Stimulated activated CD4-positive, alpha-beta T cell treated with anti-CD3 and anti-CD28 coated beads, Interleukin-1b, Interleukin-23, amount 100 ng/mL, for 24 hours (primary cell): ENCODE measurements at regions not wholly inside any gene's neighbourhood (a gene's known extent, or its start where the extent isn't known, plus 50 kb on each side); places are given as distances from the start of the nearest gene placed in this dataset.
"Not testable (repeated sequence)": the region's sequence is repeated elsewhere in the genome, so short reads cannot be mapped to it uniquely, and the experiment has no call there.

ENCODE experiments used
- DNase-seq, 4 experiments: peaks; one replicate each; pipeline ENCODE4 v3.0.0-alpha.2; 2020; ENCODE audit warnings: low read depth in 4 of 4, low spot score in 1 of 4

DNA sequence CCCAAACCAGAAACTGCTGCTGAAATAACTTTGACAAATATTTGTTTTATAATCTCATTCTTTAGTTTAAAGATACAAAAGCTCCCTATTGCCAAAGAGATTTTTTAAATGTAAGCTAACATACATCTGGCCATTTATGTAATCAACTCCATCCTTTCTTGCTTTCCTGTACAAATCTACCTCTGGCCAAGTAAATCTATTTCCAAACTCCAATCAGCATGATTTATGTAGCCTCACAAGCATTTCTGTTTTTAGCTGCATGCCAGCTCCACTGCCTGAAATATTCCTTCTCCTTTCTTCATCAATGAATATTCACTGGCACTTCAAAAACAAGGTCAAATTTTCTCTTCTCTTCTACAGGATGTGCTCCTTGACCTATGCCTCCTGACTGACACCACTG is 80.0 kb downstream of the SHOX2 start:
- DNase-seq = no peak

DNA sequence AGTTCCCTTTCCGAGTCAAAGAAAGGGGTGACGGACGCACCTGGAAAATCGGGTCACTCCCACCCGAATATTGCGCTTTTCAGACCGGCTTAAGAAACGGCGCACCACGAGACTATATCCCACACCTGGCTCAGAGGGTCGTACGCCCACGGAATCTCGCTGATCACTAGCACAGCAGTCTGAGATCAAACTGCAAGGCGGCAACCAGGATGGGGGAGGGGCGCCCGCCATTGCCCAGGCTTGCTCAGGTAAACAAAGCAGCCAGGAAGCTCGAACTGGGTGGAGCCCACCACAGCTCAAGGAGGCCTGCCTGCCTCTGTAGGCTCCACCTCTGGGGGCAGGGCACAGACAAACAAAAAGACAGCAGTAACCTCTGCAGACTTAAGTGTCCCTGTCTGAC is 86.3 kb downstream of the SHOX2 start:
- not testable (repeated sequence) for DNase-seq

DNA sequence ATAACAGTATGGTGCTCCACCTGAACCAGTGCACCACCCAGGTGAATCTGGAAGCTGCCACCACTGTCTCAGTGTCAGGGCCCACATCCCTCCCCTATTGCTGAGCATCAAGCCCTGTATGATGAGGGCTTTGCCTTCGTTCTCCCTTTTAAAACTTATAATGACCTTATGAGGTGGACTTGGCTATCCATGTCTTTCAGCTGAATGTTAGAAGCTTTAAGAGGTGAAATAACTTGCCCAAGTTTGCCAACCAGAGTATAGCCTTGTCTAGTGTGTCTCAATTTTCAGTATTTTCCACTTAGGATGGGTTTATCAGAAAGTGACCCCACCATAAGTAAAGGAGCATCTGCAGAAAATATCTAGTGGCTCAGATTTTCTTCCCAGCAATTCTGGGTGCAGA is 87.8 kb downstream of the SHOX2 start:
- no peak for DNase-seq

DNA sequence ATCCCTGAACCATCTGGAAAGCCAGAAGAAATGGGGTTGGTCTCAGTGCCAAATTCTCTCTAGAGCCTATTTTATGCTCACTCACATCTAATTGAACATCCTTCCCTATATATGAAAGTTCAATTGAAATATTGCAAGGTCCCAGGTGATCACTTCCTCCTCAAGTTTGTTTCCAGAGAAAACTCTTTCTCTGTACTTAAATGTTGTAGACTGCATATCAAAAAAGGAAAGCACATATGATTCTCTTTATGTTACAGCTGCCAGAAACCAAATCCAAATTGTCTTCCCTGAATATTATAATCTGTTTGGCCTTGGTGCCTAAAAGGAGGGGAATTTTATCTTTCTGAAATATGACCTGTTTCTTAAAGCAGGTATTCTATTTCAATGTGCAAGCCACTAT is 93.3 kb downstream of the SHOX2 start:
- DNase-seq = no peak

DNA sequence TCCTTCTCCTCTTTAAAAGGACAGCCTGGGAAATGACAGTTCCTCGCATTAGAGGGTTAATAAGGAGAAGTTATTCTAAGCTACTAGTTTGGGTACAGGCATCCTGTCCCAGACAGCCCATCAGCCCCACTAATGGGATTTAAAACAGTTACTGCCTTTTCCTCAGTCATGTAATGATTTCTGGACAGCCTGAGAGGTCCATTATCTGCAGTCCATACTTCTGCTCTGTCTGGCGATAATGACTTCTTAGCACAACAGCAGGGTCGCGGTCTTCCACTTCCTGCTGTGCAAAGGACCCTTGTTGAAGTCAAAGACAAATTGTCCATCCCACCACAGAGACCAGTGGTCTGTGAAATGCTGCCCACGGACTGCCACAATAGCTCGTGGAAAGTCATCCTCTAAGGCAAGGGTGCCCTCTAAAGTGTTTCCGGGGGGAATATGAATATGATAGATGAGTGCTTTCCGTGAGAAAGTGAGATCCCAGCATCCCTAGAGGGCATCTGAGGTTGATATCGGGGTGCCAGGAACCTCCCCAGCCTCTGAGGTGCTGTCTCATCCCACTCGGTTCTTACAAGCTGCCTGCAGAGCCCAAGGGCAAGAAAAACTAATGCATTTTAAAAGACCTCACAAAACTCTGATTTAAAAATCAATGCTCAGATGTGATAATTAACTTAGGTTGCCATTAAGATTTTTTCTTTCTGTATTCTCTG is 100.7 kb downstream of the SHOX2 start:
- no peak for DNase-seq

DNA sequence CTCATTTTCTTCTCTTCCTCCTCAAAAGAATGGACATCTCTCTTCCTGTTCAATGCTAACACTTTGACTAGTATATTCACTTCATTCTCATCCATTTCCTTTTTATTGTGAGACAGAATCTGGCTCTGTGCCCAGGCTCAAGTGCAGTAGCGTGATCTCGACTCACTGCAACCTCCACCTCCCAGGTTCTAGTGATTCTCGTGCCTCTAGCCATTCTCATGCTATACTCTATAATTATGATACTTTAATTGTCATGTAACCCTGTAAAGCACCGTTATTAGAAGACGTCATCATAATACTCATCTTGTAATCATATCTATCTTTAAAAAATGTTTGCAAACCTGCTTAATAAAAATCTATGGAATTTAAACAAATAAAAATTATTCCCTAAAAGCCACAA is 107.0 kb downstream of the SHOX2 start:
- no peak for DNase-seq

DNA sequence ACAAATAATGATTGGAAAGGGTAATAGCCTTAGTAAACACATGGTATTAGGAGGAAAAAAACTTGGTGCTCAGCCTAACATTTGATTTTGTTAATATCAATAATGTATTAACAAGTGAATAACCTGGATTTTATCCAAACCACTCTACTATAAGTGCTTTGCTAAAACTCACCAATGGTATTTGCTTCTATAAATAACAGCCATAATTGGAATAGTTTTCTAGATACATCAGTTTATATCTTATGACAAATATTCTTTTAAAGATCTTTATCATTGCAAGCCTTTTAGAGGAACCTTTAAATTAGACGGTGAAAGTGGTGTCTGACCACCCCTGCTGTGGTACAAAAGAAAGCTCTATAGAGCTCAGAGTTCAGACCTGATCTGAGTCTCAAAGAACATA is 123.9 kb downstream of the SHOX2 start:
- no peak for DNase-seq

DNA sequence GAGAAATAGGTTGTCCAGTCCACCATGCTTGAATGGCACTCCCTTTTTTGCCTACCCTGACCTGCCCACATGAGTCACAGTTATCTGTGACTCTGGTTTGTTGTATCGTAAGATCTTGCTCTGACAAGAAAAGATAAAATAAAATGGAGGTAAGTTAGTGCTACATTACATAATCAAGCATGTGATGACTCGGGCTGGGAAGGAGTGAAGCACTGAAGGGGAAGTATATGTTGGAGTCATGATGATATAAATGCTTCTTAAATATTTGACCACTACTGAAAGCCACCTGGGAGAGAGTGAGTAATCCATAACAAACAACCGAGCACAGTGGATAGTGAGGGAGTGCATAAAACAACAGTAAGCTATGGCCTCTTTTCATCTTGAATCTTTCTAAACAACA is 124.4 kb downstream of the SHOX2 start:
- DNase-seq = no peak

DNA sequence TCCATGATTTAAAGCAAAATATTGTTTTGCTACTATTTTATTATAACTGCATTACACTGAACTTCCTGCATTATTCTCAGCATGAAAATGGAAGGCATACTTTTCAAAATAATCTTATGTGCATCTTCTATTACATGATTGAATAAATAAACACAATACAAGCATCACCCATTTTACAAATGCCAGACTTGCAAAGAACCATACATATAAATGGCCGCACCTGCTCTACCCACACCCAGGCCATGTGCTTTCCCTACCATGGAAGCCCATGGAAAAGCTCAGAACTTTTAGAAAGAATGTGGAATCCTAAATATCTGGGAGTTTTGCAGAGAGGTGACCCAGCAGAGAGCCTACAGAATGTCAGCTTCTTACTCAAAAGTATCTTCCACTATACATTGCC is 127.2 kb downstream of the SHOX2 start:
- DNase-seq = no peak

DNA sequence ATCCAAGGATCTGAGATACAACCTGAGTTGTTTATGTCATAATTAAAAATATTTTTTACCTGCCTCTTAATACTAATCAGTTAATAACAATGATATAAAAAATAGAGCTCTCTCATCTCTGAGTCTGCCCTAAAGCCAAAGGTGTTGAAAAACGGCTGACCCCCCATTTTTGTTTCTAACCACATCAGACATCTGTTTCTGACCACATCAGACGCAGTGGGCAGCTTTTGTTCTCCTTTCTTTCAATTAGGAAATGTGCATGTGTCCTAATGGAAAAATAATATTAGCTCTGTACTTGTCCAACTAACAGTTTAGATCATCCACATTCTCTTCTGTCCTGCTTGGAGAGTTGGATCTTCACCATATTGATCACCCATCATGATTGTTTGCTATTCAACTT is 144.6 kb downstream of the SHOX2 start:
- no peak for DNase-seq

DNA sequence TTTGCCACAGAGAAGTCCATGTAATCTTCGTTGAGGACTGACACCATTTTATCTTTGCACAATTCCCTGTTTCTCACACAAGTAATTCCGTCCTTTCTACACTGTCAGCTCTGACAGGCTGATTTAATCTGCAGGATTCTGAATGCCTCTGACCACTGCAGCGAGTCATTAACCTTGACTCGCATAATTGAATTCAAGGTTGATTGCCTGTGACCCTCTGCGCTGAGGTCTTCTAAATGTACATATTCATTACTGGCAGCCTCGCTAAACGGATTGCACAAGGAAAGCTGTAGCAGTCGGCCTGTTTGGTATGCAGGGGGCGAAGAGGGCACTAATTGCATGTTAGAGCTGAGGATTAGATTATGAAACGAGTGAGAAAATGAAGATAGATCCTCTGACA is 147.8 kb downstream of the SHOX2 start:
- DNase-seq = no peak

DNA sequence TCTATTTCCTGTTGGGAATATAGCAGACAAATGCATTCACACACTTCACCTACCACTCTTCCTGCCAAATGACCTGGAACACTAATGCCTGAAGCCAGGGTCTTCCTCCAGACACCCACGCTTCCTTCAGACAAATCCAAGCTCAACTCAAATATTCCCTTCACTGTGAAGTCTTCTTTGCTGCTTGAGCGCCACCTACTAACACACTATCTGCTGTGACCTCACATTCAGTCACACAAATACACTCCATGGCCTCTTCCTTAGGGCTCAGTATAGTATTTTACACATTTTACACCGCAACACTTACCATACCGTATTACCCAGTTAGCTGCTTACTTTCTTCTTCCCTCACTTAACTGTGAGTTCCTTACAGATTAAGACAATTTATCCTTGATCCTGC is 149.4 kb downstream of the SHOX2 start:
- no peak for DNase-seq

DNA sequence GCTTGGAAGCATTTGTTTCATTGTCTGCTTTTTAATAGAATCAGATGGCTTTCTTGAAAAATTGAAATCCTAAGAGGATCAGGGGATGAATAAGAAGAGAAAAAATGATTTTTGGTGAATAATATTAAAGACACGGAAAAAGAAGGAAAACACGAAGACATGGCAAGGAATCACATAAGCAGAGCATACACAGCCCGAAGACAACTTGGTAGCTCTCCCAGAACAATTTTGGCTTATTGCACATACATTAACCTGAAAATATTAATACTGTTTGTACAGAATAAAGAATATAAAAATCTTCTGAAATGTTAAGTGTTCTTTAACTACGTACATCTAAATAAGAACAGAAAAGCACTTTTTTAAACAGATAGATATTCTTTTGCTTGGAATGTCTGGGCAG is 150.0 kb downstream of the SHOX2 start:
- no peak for DNase-seq

DNA sequence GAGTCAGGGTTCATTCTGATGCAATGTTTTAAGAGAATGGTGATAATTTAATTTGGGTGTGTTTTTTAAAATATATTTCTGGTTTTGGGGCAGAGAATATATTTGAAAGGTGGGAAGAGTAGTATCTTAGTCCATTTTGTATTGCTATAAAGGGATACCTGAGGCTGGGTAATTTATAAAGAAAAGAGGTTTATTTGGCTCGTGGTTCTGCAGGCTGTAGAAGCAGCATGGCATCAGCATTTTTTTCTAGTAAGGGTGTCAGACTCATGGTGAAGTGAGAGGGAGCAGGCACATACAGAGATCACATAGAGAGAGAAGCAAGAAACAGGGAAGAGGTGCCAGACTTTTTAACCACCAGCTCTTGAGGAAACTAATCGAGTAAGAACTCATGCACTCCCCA is 152.7 kb downstream of the SHOX2 start:
- DNase-seq = no peak

DNA sequence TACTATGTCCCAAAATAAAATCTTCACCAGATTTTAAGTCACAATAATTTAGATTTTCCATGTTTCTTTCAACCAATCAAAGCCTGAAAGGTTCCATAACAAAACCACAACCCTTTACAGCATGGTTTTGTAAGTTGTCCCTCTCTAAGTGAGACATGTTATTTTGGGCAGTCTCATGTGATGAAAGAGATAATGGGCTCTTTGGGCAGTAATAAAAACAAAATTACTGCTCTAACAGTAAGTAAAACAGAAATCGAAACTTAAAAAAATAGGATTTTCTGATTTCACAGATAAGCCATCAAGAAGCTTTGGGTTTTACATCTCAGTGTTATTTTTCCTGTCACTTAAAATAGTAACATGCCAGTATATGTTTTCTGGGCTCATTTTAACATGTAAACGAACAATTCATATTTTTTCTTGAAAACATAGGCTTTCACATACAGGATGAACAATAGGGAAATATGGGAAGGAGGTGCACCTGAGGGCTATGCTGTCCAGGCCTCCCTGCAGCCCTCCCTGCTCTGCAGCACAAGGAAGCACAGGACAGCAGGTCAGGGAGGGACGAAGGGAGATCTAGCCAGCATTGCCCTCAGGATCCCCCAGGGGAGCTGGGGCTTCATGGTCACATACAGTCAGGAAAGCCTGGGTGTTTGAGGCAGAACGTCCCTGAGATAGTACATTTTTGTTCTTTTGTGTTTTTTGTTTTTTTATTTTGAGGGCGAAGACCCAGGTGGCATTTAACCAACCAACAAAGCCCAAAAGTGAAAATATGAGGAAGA is 157.4 kb downstream of the SHOX2 start:
- DNase-seq = no peak

DNA sequence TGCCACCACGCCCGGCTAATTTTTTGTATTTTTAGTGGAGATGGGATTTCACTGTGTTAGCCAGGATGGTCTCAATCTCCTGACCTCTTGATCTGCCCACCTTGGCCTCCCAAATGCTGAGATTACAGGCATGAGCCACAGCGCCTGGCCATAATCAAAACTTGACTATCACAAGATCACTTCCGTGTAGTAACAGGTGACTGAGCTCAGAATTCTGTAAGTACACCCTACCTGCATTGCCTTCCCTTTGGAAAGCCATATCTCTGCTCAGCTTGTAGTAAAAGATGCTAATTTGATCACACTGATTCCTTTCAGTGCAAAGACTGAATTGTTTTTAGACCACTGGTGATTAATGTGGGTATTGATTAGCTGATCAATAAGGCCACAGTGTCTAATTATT is 167.1 kb downstream of the SHOX2 start:
- DNase-seq = no peak

DNA sequence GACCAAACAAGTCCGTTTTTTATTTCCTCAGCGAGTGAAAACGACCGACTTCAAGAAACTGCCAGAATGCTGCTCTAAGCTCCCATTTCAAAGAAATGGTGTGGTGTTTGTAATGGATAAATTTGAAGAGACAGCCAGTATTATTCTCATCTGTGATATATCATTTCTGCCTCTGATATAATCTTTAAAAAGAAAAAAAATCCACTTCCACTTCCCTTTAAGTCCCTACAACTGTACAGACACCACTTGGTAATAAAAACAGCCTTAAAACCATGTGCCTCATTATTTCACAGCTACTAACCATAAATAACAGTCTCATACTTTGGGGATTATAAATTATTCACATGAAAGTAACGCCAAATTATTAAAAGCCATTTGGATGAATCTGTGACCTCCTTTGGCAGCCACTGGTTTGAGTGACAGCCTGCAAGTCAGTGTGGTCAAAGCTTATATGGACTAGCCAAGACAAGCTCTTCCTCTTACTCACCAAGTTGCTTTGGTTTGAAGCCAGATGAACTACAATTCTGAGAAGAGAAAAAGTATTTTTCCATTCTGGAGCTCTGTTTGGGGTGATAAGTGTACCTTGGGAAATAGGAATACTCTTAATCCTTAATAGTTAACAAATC is 168.0 kb downstream of the SHOX2 start:
- no peak for DNase-seq

DNA sequence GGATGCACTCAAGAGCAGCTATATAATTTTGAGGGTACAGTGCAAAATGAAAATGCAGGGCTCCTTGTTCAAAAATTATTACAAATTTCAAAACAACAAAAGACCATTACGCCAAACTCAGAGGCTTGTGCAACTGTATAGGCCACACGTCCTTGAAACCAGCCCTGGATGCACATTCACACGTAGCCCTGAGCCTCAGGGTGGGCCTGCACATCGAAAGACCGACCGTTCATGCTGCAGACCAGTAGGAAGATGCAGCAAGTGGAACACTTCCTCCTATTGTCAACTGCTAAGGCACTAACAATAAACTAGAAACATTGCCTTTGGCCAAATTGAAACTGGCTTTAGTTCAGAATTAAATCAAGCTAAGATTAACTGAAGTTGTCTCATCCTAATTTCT is 174.7 kb downstream of the SHOX2 start:
- DNase-seq = no peak

DNA sequence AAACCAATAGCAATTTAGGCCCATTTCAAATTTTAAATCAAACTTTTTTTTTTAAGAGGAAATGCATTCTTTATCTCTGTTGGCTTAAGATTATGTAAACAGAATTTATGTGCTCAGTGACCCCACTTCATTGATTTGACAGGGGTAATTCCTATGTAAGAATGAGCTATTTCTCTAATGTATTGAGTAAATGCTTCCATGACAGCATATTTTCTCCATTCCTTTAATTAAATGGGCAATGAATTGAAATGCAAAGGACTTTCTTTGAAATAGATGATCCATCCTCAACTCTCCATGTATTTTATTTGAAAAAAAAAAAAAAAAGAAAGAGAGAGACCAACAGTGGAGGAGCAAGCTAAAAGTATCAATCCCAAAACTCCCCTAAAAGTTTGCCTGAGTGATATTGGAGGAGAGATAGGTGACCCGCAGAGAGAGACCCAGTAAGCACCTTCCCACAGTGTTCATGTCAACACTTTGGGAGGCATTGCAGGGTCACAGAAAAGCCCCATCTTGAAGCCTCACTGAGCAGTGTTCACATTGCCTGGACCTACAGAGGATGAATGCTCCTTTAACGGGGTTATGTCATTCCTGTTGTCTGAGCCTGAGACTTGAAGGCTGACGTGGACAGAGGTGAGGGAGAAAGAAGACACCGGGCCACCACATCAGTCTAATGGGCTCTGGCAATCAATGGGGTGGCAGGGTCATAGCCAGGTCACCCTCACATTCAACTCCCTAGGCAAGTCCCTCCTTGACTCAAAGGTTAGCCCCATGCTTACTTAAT is 176.0 kb downstream of the SHOX2 start:
- DNase-seq = no peak

DNA sequence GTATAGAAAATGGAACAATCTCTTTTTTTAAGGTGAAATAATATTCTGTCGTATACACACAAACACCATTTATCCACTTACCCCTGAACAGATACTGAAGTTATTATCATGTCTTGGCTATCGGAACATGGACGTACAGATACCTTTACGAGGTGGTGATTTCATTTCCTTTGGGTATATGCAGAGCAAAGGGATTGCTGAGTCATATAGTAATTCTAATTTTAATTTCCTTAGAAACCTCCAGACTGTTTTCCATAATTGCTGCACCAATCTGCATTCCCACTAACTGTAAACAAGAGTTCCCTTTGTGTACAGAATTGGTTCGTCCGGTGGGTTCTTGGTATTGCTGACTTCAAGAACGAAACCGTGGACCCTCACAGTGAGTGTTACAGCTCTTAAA is 179.4 kb downstream of the SHOX2 start:
- no peak for DNase-seq

DNA sequence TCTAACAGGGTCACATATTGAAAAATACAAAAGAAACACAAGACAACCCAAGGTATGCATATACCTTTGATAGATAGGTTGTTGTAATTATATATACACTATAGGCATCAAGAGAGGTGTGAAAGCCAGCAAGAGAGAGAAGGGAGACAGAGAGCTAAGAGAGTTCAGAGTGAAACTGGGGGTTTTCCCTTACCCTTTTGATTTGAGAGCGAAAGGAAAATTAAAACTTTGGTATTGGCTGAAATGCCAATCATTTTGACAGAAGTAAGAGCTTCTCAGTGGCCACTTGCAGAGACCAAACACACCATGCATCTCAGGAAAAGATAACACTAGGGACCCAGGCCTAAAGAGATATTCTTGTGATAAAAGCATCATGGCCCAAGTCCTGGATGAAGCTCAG is 183.6 kb downstream of the SHOX2 start:
- DNase-seq = no peak

DNA sequence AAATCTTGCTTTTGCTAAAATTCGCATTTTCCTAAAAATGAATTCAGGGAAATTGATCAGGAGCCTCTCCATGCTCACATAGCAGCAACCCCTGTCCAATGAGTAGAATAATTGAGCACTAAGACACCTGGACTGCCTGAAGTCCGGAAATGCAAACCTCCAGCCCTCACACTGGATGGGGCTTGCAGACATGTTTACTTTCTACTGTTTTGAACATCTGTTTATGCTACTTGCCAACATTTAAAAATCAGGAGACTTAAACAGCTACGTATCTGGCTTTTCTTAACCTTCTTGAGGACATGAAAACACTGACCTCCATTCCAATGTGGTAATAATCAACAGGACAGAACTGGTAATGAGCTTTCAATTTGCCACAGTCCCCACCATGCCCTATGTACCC is 184.4 kb downstream of the SHOX2 start:
- no peak for DNase-seq
